Astrocyte of the spinal cord (primary cell): ENCODE measurements at regions not wholly inside any gene's neighbourhood (a gene's known extent, or its start where the extent isn't known, plus 50 kb on each side); places are given as distances from the start of the nearest gene placed in this dataset.
A peak's percentile ranks its signal among the peaks of the same experiment; 100 is the strongest.

Experiments
- DNase-seq: peaks from one replicate; pipeline ENCODE4 v3.0.0; 2011; ENCODE audit warnings: low read depth, low spot score
- H3K4me3 ChIP-seq: 2 replicates; pipeline ENCODE4 v1.5.1; 2011; ENCODE audit warnings: low read depth, mild to moderate bottlenecking, low read length, moderate library complexity
- CTCF ChIP-seq: IDR thresholded peaks from 2 replicates; pipeline ENCODE4 v1.5.1; 2012; ENCODE audit warnings: low read depth, mild to moderate bottlenecking, low read length, inconsistent platforms
- in situ Hi-C: cut with HindIII; loops from 2 replicates; pipeline ENCODE4 v1.10.0; 2017; ENCODE audit warnings: low sequenced_read_pairs

- no peak for DNase-seq
- H3K4me3 ChIP-seq: no peak overlapping the region
- in situ Hi-C loops: no loop called here
- no peak for TF ChIP-seq CTCF
These were observed 381.8 kb downstream of the MTX2 start for GRCh38 chr2:176650838-176651555.

GRCh38 chr2:176652300-176653182 is 383.3 kb downstream of the MTX2 start:
- DNase-seq: peak; percentile 56
- TF ChIP-seq CTCF: peak; percentile 75
- in situ Hi-C loops: no loop called here
- no peak overlapping the region for H3K4me3 ChIP-seq

- DNase-seq: peak; percentile 75
- no peak overlapping the region for H3K4me3 ChIP-seq
- in situ Hi-C loops: no loop called here
- TF ChIP-seq CTCF: peak; percentile 82
These were observed 384.5 kb downstream of the MTX2 start for GRCh38 chr2:176653479-176654443.

GRCh38 chr2:176656038-176656775 is 387.0 kb downstream of the MTX2 start:
- no peak overlapping the region for H3K4me3 ChIP-seq
- no peak for DNase-seq
- in situ Hi-C loops: no loop called here
- no peak for TF ChIP-seq CTCF

GRCh38 chr2:176656776-176657140 is 387.5 kb downstream of the MTX2 start:
- no peak for TF ChIP-seq CTCF
- no peak overlapping the region for H3K4me3 ChIP-seq
- no peak for DNase-seq
- in situ Hi-C loops: no loop called here
